HepG2 (cell line): ENCODE measurements at regions not wholly inside any gene's neighbourhood (a gene's known extent, or its start where the extent isn't known, plus 50 kb on each side); places are given as distances from the start of the nearest gene placed in this dataset.

Experiments
- CHD4 ChIP-seq: fragments of 200-600 bp; sonication (generic); IDR thresholded peaks from 2 replicates; pipeline ENCODE4 v1.7.0; 2017; ENCODE audit warnings: mild to moderate bottlenecking, low read length, borderline replicate concordance
- FOXA1 ChIP-seq, 2 experiments: fragments of 450-650 bp in 1 of 2; sonication (generic) in 1 of 2; formaldehyde crosslinking in 1 of 2; IDR thresholded peaks; 2 replicates each; pipeline versions ENCODE4 v1.4.0 to v1.6.1; 2016 to 2020; ENCODE audit warnings: missing genetic modification reagents in 1 of 2
- HHEX ChIP-seq: IDR thresholded peaks from 2 replicates; pipeline ENCODE4 v1.6.1; 2016; ENCODE audit warnings: control low read depth
- HOXA7 ChIP-seq: sonication (generic); formaldehyde crosslinking; IDR thresholded peaks from 2 replicates; pipeline ENCODE4 v1.8.1; 2022; ENCODE audit warnings: mild to moderate bottlenecking, missing genetic modification reagents, moderate library complexity
- MYNN ChIP-seq: sonication (generic); formaldehyde crosslinking; IDR thresholded peaks from 2 replicates; pipeline ENCODE4 v1.4.0; 2020; ENCODE audit warnings: mild to moderate bottlenecking, low read depth, missing genetic modification reagents
- RAD21 ChIP-seq: fragments of 450-650 bp; formaldehyde crosslinking; IDR thresholded peaks from 2 replicates; pipeline ENCODE4 v1.5.0; 2020; ENCODE audit warnings: mild to moderate bottlenecking
- U2AF1 ChIP-seq: fragments of 200-400 bp; formaldehyde crosslinking; optimal IDR thresholded peaks from 2 replicates; pipeline ENCODE3; 2017; ENCODE audit warnings: mild to moderate bottlenecking, low read depth, low read length
- ZNF367 ChIP-seq: sonication (generic); formaldehyde crosslinking; IDR thresholded peaks from 2 replicates; pipeline ENCODE4 v1.4.0; 2020; ENCODE audit warnings: missing genetic modification reagents, borderline replicate concordance
- ZNF660 ChIP-seq: sonication (generic); formaldehyde crosslinking; IDR thresholded peaks from 2 replicates; pipeline ENCODE4 v1.5.1; 2020; ENCODE audit warnings: mild to moderate bottlenecking, low read depth, missing genetic modification reagents, borderline replicate concordance
- ZNF740 ChIP-seq: sonication (generic); formaldehyde crosslinking; IDR thresholded peaks from 2 replicates; pipeline ENCODE4 v1.4.0; 2020; ENCODE audit warnings: missing genetic modification reagents
- TF ChIP-seq, protein P1 (sequence below): sonication (generic); formaldehyde crosslinking; IDR thresholded peaks from 2 replicates; pipeline ENCODE4 v1.5.0; 2020; ENCODE audit warnings: missing genetic modification reagents

- TF ChIP-seq ZNF740 (CRISPR knock-in tag) (no peak), FOXA1 (IDR thresholded peaks at IDR 0.05) (no peak), FOXA1 (CRISPR knock-in tag; IDR thresholded peaks at IDR 0.05) (no peak), HHEX (CRISPR knock-in tag) (no peak), RAD21 (CRISPR knock-in tag) (no peak), MYNN (CRISPR knock-in tag) (no peak), HOXA7 (CRISPR knock-in tag) (no peak), U2AF1 (no peak), ZNF367 (CRISPR knock-in tag) (no peak), ZNF660 (CRISPR knock-in tag) (no peak), CHD4 (no peak)
- TF ChIP-seq, protein P1, sequence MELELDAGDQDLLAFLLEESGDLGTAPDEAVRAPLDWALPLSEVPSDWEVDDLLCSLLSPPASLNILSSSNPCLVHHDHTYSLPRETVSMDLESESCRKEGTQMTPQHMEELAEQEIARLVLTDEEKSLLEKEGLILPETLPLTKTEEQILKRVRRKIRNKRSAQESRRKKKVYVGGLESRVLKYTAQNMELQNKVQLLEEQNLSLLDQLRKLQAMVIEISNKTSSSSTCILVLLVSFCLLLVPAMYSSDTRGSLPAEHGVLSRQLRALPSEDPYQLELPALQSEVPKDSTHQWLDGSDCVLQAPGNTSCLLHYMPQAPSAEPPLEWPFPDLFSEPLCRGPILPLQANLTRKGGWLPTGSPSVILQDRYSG, result no peak
Observed at GRCh38 chr10:109780997-109781396, 142.3 kb downstream of the XPNPEP1 start.
